GM23248 (cell line): ENCODE measurements at regions not wholly inside any gene's neighbourhood (a gene's known extent, or its start where the extent isn't known, plus 50 kb on each side); places are given as distances from the start of the nearest gene placed in this dataset.
"Not testable (repeated sequence)": the region's sequence is repeated elsewhere in the genome, so short reads cannot be mapped to it uniquely, and the experiment has no call there.

Experiments used
- DNase-seq: peaks from one replicate; pipeline ENCODE4 v3.0.0-alpha.2; 2015
- H2AFZ ChIP-seq: fragments of 200-600 bp; sonication (generic); 2 replicates; pipeline ENCODE4 v1.6.1; 2016; ENCODE audit warnings: antibody characterized with exemption
- H3F3A ChIP-seq: fragments of 200-600 bp; sonication (generic); 2 replicates; pipeline ENCODE4 v1.6.1; 2016; ENCODE audit warnings: mild to moderate bottlenecking, antibody characterized with exemption, mixed run types; ENCODE audit not compliant: insufficient read depth
- H3K27ac ChIP-seq: fragments of 200-600 bp; sonication (generic); 2 replicates; pipeline ENCODE4 v1.5.1; 2016; ENCODE audit warnings: mild to moderate bottlenecking
- H3K27me3 ChIP-seq: fragments of 200-600 bp; sonication (generic); replicated peaks from 2 replicates; pipeline ENCODE4 v1.6.1; 2016; ENCODE audit warnings: mild to moderate bottlenecking; ENCODE audit not compliant: insufficient read depth
- H3K36me3 ChIP-seq: fragments of 200-600 bp; sonication (generic); 2 replicates; pipeline ENCODE4 v1.6.1; 2016; ENCODE audit warnings: low read depth, mild to moderate bottlenecking
- H3K4me1 ChIP-seq: fragments of 200-600 bp; sonication (generic); 2 replicates; pipeline ENCODE4 v1.6.1; 2016; ENCODE audit warnings: mild to moderate bottlenecking; ENCODE audit not compliant: insufficient read depth
- H3K4me2 ChIP-seq: fragments of 200-600 bp; sonication (generic); one replicate; pipeline ENCODE4 v1.6.1; 2016; ENCODE audit warnings: mild to moderate bottlenecking; ENCODE audit not compliant: unreplicated experiment
- H3K4me3 ChIP-seq: fragments of 200-600 bp; sonication (generic); 2 replicates; pipeline ENCODE4 v1.5.1; 2016; ENCODE audit warnings: mild to moderate bottlenecking
- H3K79me2 ChIP-seq: fragments of 200-600 bp; sonication (generic); 2 replicates; pipeline ENCODE4 v1.6.1; 2016; ENCODE audit warnings: mild to moderate bottlenecking; ENCODE audit not compliant: insufficient read depth
- H3K9ac ChIP-seq: fragments of 200-600 bp; sonication (generic); 2 replicates; pipeline ENCODE4 v1.6.1; 2016; ENCODE audit warnings: mild to moderate bottlenecking
- H3K9me2 ChIP-seq: fragments of 200-600 bp; sonication (generic); 2 replicates; pipeline ENCODE4 v1.6.1; 2016; ENCODE audit warnings: mixed run types, mild to moderate bottlenecking, moderate library complexity; ENCODE audit not compliant: insufficient read depth
- H3K9me3 ChIP-seq: fragments of 200-600 bp; sonication (generic); one replicate; pipeline ENCODE4 v1.6.1; 2017; ENCODE audit warnings: low read depth
- H4K20me1 ChIP-seq: fragments of 200-600 bp; sonication (generic); 2 replicates; pipeline ENCODE4 v1.6.0; 2016; ENCODE audit not compliant: insufficient read depth
- EZH2 ChIP-seq: fragments of 200-600 bp; sonication (generic); IDR thresholded peaks from 2 replicates; pipeline ENCODE4 v1.6.1; 2018; ENCODE audit warnings: antibody characterized with exemption, mild to moderate bottlenecking; ENCODE audit not compliant: insufficient read depth, poor library complexity, severe bottlenecking
- EZH2phosphoT487 ChIP-seq: fragments of 200-600 bp; sonication (generic); IDR thresholded peaks from 2 replicates; pipeline ENCODE4 v1.6.1; 2018; ENCODE audit warnings: antibody characterized with exemption, moderate library complexity, mild to moderate bottlenecking, low read depth; ENCODE audit not compliant: insufficient read depth
- WGBS, 2 experiments: methylation state at CpG; one replicate each; pipeline ENCODE4 v1.1.6; 2015 to 2017; ENCODE audit warnings: low lambda C conversion rate in 2 of 2, low coverage in 1 of 2; ENCODE audit errors: missing lambda C conversion rate in 2 of 2; 5-methylcytosine and 5-hydroxymethylcytosine counted together
- in situ Hi-C: fragments of 300-500 bp; cut with MboI; formaldehyde crosslinking; loops from 2 replicates; pipeline ENCODE4 v1.15.0; 2020

- Histone ChIP-seq H3K9me3 (no peaks in the 10 kb centered on the region), H3K4me1 (peaks cover 3% of the 10 kb centered on the region), H2AFZ (no peak overlapping the region), H3K4me3 (no peak overlapping the region), H3K4me2 (no peak overlapping the region), H3K9ac (no peak overlapping the region), H3F3A (no peaks in the 10 kb centered on the region), H3K79me2 (no peaks in the 10 kb centered on the region), H3K27ac (no peak overlapping the region), H4K20me1 (no peaks in the 10 kb centered on the region), H3K9me2 (no peaks in the 10 kb centered on the region), H3K27me3 (no peaks in the 10 kb centered on the region; the same call in 1 of the 2 replicates), H3K36me3 (no peaks in the 10 kb centered on the region)
- no peak for DNase-seq
- in situ Hi-C loops = no loop called here
- WGBS, 2 experiments = 69 to 75% methylated on average over 5 of the region's 5 CpGs
- TF ChIP-seq EZH2 = no peak
- TF ChIP-seq EZH2phosphoT487 = no peak
These were observed 55.9 kb upstream of the KCNK12 start for GRCh38 chr2:47626664-47627063.

GRCh38 chr2:47623140-47623539 lies 52.4 kb upstream of the KCNK12 start:
- H3K27me3 ChIP-seq, in situ Hi-C loops, H3K9me3 ChIP-seq, H2AFZ ChIP-seq, H3K79me2 ChIP-seq, H3K4me1 ChIP-seq, H3K4me3 ChIP-seq, H3K27ac ChIP-seq, H3K36me3 ChIP-seq, H3K9me2 ChIP-seq, DNase-seq, H3K9ac ChIP-seq, H3K4me2 ChIP-seq, H3F3A ChIP-seq, H4K20me1 ChIP-seq: not testable (repeated sequence)
- 52 to 69% methylated on average over 1 of the region's 1 CpG for WGBS, 2 experiments

GRCh38 chr2:47620770-47621437 lies 50.1 kb upstream of the KCNK12 start:
- in situ Hi-C loops = no loop called here
- Histone ChIP-seq H2AFZ (no peak overlapping the region), H3K9ac (no peak overlapping the region), H3K36me3 (no peaks in the 10 kb centered on the region), H3K27me3 (no peaks in the 10 kb centered on the region; the same call in none of the 2 replicates), H4K20me1 (no peaks in the 10 kb centered on the region), H3F3A (no peaks in the 10 kb centered on the region), H3K4me2 (no peak overlapping the region), H3K4me3 (no peak overlapping the region), H3K27ac (no peak overlapping the region), H3K4me1 (no peaks in the 10 kb centered on the region), H3K9me3 (no peaks in the 10 kb centered on the region), H3K79me2 (no peaks in the 10 kb centered on the region), H3K9me2 (no peaks in the 10 kb centered on the region)
- TF ChIP-seq EZH2 (no peak), EZH2phosphoT487 (no peak)
- 45 to 47% methylated on average over 6 of the region's 6 CpGs for WGBS, 2 experiments
- no peak for DNase-seq
